ENCODE measurements at regions not wholly inside any gene's neighbourhood (a gene's known extent, or its start where the extent isn't known, plus 50 kb on each side); places are given as distances from the start of the nearest gene placed in this dataset.

DNA sequence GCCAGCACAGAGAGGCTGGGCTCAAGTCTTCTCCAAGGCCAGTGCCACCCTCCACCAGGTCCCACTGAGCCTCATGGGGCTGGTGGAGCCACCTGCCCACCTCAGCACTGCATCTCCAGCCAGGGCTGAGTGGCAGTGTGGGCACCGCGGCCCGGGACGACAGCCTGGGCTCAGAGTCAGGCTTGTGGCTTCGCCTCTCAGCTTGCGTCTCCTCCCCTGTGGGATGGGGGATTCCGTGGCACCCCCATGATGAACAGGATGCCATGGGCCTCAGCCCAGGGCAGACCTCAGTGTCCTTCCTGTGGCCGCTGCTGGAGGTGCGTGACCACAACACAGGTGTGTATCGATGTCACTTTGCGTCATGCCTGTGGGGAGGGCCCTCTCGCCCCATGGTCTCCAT lies 136.4 kb upstream of the PPP1R26 start:
- TF ChIP-seq CTCF (IDR thresholded peaks at IDR 0.05) (no peak), POLR2A (IDR thresholded peaks at IDR 0.05) (no peak)
